ENCODE measurements at regions not wholly inside any gene's neighbourhood (a gene's known extent, or its start where the extent isn't known, plus 50 kb on each side); places are given as distances from the start of the nearest gene placed in this dataset.

- TF ChIP-seq CTCF (conservative IDR thresholded peaks at IDR 0.05; ENCODE audit: low read depth, low read length): no peak
- no peak overlapping the region for H3K4me2 ChIP-seq
Observed at GRCh38 chr14:101633276-101633675, 72.0 kb downstream of the DIO3 start.

DNA sequence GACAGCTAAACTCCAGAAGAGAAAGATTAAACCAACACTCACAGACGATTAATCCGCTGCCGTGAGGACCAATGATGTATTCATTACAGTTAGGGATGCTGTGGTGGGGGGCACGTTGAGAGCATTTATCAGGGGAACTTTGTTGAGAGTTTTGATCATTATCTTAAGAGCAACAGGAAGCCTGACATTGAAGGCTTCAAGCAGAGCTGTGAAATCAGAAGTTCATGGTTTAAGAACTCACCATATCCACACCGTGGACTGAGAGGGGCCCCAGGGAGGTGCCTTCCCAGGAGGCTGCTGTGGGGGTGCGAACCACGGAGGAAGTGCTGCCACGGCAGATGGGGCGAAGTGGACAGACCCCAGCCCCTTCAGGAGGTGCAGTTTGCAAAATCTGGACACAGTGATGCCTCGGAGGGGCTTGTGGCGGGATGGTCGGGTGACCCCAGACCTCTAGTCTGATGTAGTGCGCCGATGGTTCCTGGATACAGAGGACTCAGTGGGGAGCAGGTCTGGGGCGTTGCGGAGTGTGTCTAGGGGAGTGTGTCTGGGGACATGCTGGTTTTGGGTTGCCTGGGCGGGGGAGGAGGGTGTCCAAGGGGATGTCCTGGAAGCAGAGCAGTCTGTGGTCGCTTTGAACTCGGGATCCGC is 73.0 kb downstream of the DIO3 start:
- no peaks in the 10 kb centered on the region for H3K27me3 ChIP-seq (ENCODE audit: insufficient read depth, low read depth)
- TF ChIP-seq CTCF (conservative IDR thresholded peaks at IDR 0.05; ENCODE audit: low read depth, low read length): no peak

More at GRCh38 chr14:101633276-101633675, 72.0 kb downstream of the DIO3 start:
- no peaks in the 10 kb centered on the region; the same call in 1 of the 2 replicates for H3K27me3 ChIP-seq (ENCODE audit: insufficient read depth, low read depth)
- H3K79me2 ChIP-seq (ENCODE audit: insufficient read depth, low read depth): no peaks in the 10 kb centered on the region
- H3K27ac ChIP-seq: no peak overlapping the region
- H3K4me1 ChIP-seq (ENCODE audit: low read depth, poor library complexity, severe bottlenecking): peaks cover under 1% of the 10 kb centered on the region
- H2AFZ ChIP-seq (ENCODE audit: low read depth): no peak overlapping the region
- no peaks in the 10 kb centered on the region for H3K36me3 ChIP-seq (ENCODE audit: insufficient read depth)
- no peaks in the 10 kb centered on the region for H4K20me1 ChIP-seq (ENCODE audit: insufficient read depth)
- H3K4me3 ChIP-seq (IDR thresholded peaks at IDR 0.05; ENCODE audit: insufficient read depth, low read depth, low read length): no peak overlapping the region
- no peak overlapping the region for H3K9ac ChIP-seq

GRCh38 chr14:101634850-101635748 is 73.8 kb downstream of the DIO3 start:
- Histone ChIP-seq H3K4me3 (IDR thresholded peaks at IDR 0.05; ENCODE audit: insufficient read depth, low read depth, low read length) (no peak overlapping the region), H3K4me2 (no peak overlapping the region), H3K4me1 (ENCODE audit: low read depth, poor library complexity, severe bottlenecking) (no peaks in the 10 kb centered on the region), H3K27ac (no peak overlapping the region), H4K20me1 (ENCODE audit: insufficient read depth) (no peaks in the 10 kb centered on the region), H3K36me3 (ENCODE audit: insufficient read depth) (no peaks in the 10 kb centered on the region), H3K27me3 (ENCODE audit: insufficient read depth, low read depth) (no peaks in the 10 kb centered on the region), H3K9ac (no peak overlapping the region), H2AFZ (ENCODE audit: low read depth) (no peak overlapping the region), H3K79me2 (ENCODE audit: insufficient read depth, low read depth) (no peaks in the 10 kb centered on the region)
- TF ChIP-seq CTCF (conservative IDR thresholded peaks at IDR 0.05; ENCODE audit: low read depth, low read length): no peak

More for the DNA sequence above, 73.0 kb downstream of the DIO3 start:
- Histone ChIP-seq H3K79me2 (ENCODE audit: insufficient read depth, low read depth) (no peaks in the 10 kb centered on the region), H4K20me1 (ENCODE audit: insufficient read depth) (no peaks in the 10 kb centered on the region), H3K9ac (no peak overlapping the region), H3K36me3 (ENCODE audit: insufficient read depth) (no peaks in the 10 kb centered on the region), H3K4me3 (IDR thresholded peaks at IDR 0.05; ENCODE audit: insufficient read depth, low read depth, low read length) (no peak overlapping the region), H3K4me2 (no peak overlapping the region), H2AFZ (ENCODE audit: low read depth) (no peak overlapping the region), H3K27ac (no peak overlapping the region), H3K4me1 (ENCODE audit: low read depth, poor library complexity, severe bottlenecking) (no peaks in the 10 kb centered on the region)

- no peaks in the 10 kb centered on the region for H3K79me2 ChIP-seq (ENCODE audit: insufficient read depth, low read depth)
- no peak overlapping the region for H3K4me2 ChIP-seq
- TF ChIP-seq CTCF (conservative IDR thresholded peaks at IDR 0.05; ENCODE audit: low read depth, low read length): no peak
- H3K27ac ChIP-seq: no peak overlapping the region
- no peaks in the 10 kb centered on the region for H3K27me3 ChIP-seq (ENCODE audit: insufficient read depth, low read depth)
- H3K36me3 ChIP-seq (ENCODE audit: insufficient read depth): no peaks in the 10 kb centered on the region
- H3K9ac ChIP-seq: no peak overlapping the region
- H3K4me1 ChIP-seq (ENCODE audit: low read depth, poor library complexity, severe bottlenecking): no peaks in the 10 kb centered on the region
- H3K4me3 ChIP-seq (IDR thresholded peaks at IDR 0.05; ENCODE audit: insufficient read depth, low read depth, low read length): no peak overlapping the region
- H4K20me1 ChIP-seq (ENCODE audit: insufficient read depth): no peaks in the 10 kb centered on the region
- no peak overlapping the region for H2AFZ ChIP-seq (ENCODE audit: low read depth)
Observed at GRCh38 chr14:101635749-101636560, 74.7 kb downstream of the DIO3 start.
